GM10266 (cell line): ENCODE measurements at regions not wholly inside any gene's neighbourhood (a gene's known extent, or its start where the extent isn't known, plus 50 kb on each side); places are given as distances from the start of the nearest gene placed in this dataset.

Experiments used
- DNase-seq: peaks from one replicate; pipeline ENCODE4 v3.0.0; 2012; ENCODE audit errors: extremely low spot score
- CTCF ChIP-seq: IDR thresholded peaks from 2 replicates; pipeline ENCODE4 v1.5.1; 2012; ENCODE audit warnings: mild to moderate bottlenecking, low read depth; ENCODE audit not compliant: control insufficient read depth, insufficient read depth; ENCODE audit errors: missing control alignments

- no peak for DNase-seq
- TF ChIP-seq CTCF = no peak
Observed at GRCh38 chr1:30294508-30294907, 428.9 kb downstream of the MATN1 start.

GRCh38 chr1:30292451-30292850 lies 430.9 kb downstream of the MATN1 start:
- no peak for DNase-seq
- TF ChIP-seq CTCF = no peak

DNA sequence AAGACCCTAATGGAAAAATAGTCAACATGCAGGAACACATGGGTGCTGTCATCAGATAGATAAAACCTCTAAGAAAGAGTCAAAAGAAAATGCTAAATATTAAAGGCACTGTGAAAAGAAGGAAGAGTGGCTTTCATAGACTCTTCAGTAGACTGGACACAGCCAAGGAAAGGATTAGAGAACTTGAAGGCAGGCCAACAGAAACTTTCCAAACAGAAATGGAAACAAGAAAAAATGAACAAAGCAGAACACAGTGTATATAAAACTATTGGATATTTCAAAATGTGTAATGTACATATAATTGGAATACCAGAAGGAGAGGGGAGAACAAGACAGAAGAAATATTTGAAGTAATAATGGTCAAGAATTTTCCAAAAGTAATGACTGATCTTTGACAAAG lies 431.9 kb downstream of the MATN1 start:
- TF ChIP-seq CTCF = no peak
- no peak for DNase-seq

DNA sequence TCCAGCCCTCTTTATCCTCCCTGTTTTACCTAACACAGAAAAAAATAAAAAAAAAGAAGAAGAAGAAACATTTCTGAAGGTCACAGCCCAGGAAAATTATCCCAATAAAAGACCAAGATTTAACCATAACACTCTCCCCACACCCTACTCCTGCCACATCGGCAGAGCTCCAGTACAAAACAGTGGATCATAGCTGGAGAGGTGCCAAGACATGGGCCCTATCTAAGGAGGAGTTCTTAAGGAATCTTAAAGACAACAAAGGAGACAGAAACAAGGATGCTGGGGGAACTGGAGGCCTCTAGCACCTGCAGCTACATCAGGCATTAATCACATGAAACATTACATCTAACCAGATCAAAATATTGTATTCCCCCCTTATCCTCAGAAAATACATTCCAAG lies 432.8 kb downstream of the MATN1 start:
- TF ChIP-seq CTCF = no peak
- DNase-seq = no peak

- no peak for DNase-seq
- TF ChIP-seq CTCF = no peak
Observed at GRCh38 chr1:30287976-30288375, 435.4 kb downstream of the MATN1 start.

DNA sequence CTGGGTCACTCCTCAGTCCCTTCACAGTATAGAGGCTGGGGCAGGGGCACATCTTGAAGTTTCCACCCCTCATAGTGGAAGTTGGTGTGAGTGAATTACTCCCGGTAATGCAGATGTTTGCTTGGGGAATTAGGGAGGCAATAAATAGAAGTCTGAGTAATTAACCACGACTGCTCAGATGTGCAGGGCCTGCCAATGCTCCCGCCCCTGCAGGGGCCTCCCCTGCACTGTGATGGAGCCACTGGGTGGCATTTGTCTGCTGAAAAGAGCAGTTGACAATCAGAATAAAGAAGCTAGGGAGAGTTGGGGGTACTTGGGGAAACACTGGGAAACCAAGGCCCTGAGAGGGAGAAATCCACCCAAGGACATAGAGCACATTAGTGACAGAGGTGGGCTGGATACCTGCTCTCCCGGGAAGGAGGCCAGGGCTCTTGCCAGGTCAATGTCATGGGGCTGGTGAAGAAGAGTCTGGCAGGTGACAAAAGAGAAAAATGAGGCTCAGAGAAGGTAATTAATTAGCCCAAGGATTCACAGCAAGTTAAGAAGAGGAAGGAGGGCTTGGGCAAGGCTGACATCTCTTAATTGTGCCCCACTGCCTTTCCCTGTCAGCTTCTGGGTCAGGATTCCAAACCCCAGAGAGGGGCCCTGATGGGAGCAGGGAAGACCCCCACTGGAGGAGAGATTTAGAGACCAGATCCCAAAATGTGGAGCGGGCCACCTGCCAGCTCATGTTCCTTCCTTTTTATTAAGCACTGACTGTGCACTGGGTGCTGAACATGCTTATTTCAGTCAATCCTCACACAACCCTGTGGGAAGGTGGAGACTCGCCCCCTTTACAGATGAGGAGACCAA lies 436.2 kb downstream of the MATN1 start:
- no peak for TF ChIP-seq CTCF

GRCh38 chr1:30286241-30286987 lies 437.0 kb downstream of the MATN1 start:
- no peak for TF ChIP-seq CTCF
- DNase-seq = no peak

More for the DNA sequence above, 436.2 kb downstream of the MATN1 start:
- DNase-seq = no peak
